ENCODE measurements at regions not wholly inside any gene's neighbourhood (a gene's known extent, or its start where the extent isn't known, plus 50 kb on each side); places are given as distances from the start of the nearest gene placed in this dataset.

DNA sequence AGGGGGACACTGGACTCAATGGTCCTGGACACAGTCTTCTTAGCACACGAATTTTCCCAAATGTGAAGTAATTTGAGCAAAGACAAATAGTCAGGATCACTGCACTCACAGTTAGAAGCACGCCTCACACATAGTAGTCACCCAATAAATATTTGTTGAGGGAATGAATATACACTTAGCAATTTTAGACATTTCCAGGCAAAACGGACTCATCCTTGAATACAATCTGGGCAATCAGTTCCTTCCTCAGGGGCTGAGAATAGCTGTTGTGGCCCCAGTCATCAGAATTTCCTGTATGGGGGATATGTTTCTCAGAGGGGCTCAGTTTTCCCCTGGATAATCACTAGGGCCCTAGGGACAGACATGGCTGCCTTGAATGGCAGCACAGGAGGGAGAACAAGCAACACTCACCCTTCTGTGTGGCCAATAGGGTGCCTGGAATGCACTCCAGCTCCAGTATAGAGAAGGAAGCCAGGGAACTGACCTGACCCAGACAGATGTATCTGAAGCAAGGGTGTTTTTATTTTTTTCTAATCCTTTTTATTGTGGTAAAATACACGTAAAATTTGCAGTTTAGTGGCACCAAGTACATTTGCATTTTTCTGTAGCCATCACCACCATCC is 282.7 kb upstream of the ZNF32 start:
- POLR2A ChIA-PET, result no interaction called here
- no peaks in the 10 kb centered on the region for H3K27me3 ChIP-seq (ENCODE audit: control insufficient read depth in 1 of 2, insufficient read depth in 2 of 2, low read length in 2 of 2)
- TF ChIP-seq, protein P1, sequence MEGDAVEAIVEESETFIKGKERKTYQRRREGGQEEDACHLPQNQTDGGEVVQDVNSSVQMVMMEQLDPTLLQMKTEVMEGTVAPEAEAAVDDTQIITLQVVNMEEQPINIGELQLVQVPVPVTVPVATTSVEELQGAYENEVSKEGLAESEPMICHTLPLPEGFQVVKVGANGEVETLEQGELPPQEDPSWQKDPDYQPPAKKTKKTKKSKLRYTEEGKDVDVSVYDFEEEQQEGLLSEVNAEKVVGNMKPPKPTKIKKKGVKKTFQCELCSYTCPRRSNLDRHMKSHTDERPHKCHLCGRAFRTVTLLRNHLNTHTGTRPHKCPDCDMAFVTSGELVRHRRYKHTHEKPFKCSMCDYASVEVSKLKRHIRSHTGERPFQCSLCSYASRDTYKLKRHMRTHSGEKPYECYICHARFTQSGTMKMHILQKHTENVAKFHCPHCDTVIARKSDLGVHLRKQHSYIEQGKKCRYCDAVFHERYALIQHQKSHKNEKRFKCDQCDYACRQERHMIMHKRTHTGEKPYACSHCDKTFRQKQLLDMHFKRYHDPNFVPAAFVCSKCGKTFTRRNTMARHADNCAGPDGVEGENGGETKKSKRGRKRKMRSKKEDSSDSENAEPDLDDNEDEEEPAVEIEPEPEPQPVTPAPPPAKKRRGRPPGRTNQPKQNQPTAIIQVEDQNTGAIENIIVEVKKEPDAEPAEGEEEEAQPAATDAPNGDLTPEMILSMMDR (IDR thresholded peaks at IDR 0.05), result no peak
- CTCF ChIA-PET, result no interaction called here
- Mint-ChIP-seq H3K9me3 (no peaks in the 10 kb centered on the region), H3K27me3 (peaks cover 7% of the 10 kb centered on the region), H3K27ac (no peak overlapping the region), H3K4me1 (ENCODE audit: low read depth) (no peaks in the 10 kb centered on the region), H3K4me3 (no peak overlapping the region), H3K36me3 (ENCODE audit: low read depth) (no peaks in the 10 kb centered on the region)
- DNase-seq (no peak), ATAC-seq (ENCODE audit: poor library complexity) (no peak)
- no peaks in the 10 kb centered on the region for H3K4me1 ChIP-seq (ENCODE audit: insufficient read depth, low read length)
- intact Hi-C loops (cut with DNase I, micrococcal nuclease), result no loop called here
- H3K36me3 ChIP-seq (ENCODE audit: insufficient read depth, low read length), result no peaks in the 10 kb centered on the region
- no peaks in the 10 kb centered on the region for H3K9me3 ChIP-seq (ENCODE audit: control insufficient read depth in 1 of 2, insufficient read depth in 1 of 2, low read length in 2 of 2)
- H3K27ac ChIP-seq (ENCODE audit: low read depth in 1 of 2, low read length in 2 of 2), result no peak overlapping the region
- no peak overlapping the region for H3K4me3 ChIP-seq (ENCODE audit: low read length)

DNA sequence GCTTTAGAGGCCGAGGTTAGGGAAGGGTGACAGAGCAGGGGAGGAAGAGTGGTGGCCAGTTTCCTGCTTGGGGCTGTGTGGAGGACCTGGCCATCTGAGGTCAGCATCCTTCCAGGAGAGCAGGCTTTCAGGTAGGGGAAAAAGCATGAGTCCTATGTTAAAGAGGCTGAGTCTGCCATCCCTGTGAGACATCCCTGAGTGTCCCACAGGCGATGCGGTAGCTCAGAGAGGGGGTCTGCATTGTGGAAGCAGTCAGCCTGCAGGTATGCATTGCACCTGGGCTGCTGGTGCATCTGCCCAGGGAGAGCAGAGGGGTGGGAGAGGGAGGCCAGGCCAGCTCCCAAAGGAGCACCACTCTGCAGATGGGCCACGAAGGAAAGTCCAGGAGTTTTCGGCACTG is 282.1 kb upstream of the ZNF32 start:
- Mint-ChIP-seq H3K4me1 (ENCODE audit: low read depth) (no peaks in the 10 kb centered on the region), H3K4me3 (no peak overlapping the region), H3K27me3 (peaks cover 7% of the 10 kb centered on the region), H3K9me3 (no peaks in the 10 kb centered on the region), H3K36me3 (ENCODE audit: low read depth) (no peaks in the 10 kb centered on the region), H3K27ac (no peak overlapping the region)
- intact Hi-C loops (cut with DNase I, micrococcal nuclease), result no loop called here
- Histone ChIP-seq H3K9me3 (ENCODE audit: control insufficient read depth in 1 of 2, insufficient read depth in 1 of 2, low read length in 2 of 2) (no peaks in the 10 kb centered on the region), H3K27ac (ENCODE audit: low read depth in 1 of 2, low read length in 2 of 2) (no peak overlapping the region), H3K4me3 (ENCODE audit: low read length) (no peak overlapping the region), H3K36me3 (ENCODE audit: insufficient read depth, low read length) (no peaks in the 10 kb centered on the region), H3K4me1 (ENCODE audit: insufficient read depth, low read length) (no peaks in the 10 kb centered on the region), H3K27me3 (ENCODE audit: control insufficient read depth in 1 of 2, insufficient read depth in 2 of 2, low read length in 2 of 2) (no peaks in the 10 kb centered on the region)
- TF ChIP-seq, protein P1 (IDR thresholded peaks at IDR 0.05), result no peak
- ATAC-seq (ENCODE audit: poor library complexity) (no peak), DNase-seq (no peak)
- CTCF ChIA-PET, result no interaction called here
- POLR2A ChIA-PET, result no interaction called here

DNA sequence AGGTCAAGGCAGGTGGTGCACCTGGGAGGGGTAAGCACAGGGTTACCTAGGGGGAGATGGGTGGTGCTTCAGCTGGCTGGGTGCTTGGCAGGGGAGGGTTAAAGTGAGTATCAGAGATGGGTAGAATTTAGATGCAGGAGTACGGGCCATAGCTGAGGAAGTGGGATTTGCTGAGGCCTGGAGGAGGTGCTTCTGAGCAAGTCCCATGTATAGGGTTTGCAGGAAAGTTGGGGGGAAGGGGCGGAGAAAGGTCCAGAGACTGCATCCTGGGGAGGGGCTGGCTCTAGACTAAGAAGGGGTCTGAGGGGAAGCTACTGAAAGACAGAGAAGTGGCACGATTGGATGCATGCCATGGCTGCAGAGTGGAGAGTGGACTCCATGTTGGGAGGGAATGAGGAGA is 281.6 kb upstream of the ZNF32 start:
- TF ChIP-seq, protein P1 (IDR thresholded peaks at IDR 0.05), result no peak
- no peak for DNase-seq
- no peaks in the 10 kb centered on the region for H3K36me3 ChIP-seq (ENCODE audit: insufficient read depth, low read length)
- no peak overlapping the region for H3K4me3 ChIP-seq (ENCODE audit: low read length)
- H3K9me3 Mint-ChIP-seq, result no peaks in the 10 kb centered on the region
- H3K9me3 ChIP-seq (ENCODE audit: control insufficient read depth in 1 of 2, insufficient read depth in 1 of 2, low read length in 2 of 2), result no peaks in the 10 kb centered on the region
- no peak overlapping the region for H3K27ac ChIP-seq (ENCODE audit: low read depth in 1 of 2, low read length in 2 of 2)
- no peak overlapping the region for H3K4me3 Mint-ChIP-seq
- ATAC-seq (ENCODE audit: poor library complexity), result no peak
- H3K27ac Mint-ChIP-seq, result no peak overlapping the region
- ChIA-PET POLR2A (no interaction called here), CTCF (no interaction called here)
- H3K36me3 Mint-ChIP-seq (ENCODE audit: low read depth), result no peaks in the 10 kb centered on the region
- intact Hi-C loops (cut with DNase I, micrococcal nuclease), result no loop called here
- H3K4me1 Mint-ChIP-seq (ENCODE audit: low read depth), result no peaks in the 10 kb centered on the region
- H3K4me1 ChIP-seq (ENCODE audit: insufficient read depth, low read length), result no peaks in the 10 kb centered on the region
- no peaks in the 10 kb centered on the region for H3K27me3 ChIP-seq (ENCODE audit: control insufficient read depth in 1 of 2, insufficient read depth in 2 of 2, low read length in 2 of 2)
- H3K27me3 Mint-ChIP-seq, result peaks cover 7% of the 10 kb centered on the region

Measured in CD4-positive, alpha-beta T cell (primary cell).